ENCODE measurements at regions not wholly inside any gene's neighbourhood (a gene's known extent, or its start where the extent isn't known, plus 50 kb on each side); places are given as distances from the start of the nearest gene placed in this dataset.

DNA sequence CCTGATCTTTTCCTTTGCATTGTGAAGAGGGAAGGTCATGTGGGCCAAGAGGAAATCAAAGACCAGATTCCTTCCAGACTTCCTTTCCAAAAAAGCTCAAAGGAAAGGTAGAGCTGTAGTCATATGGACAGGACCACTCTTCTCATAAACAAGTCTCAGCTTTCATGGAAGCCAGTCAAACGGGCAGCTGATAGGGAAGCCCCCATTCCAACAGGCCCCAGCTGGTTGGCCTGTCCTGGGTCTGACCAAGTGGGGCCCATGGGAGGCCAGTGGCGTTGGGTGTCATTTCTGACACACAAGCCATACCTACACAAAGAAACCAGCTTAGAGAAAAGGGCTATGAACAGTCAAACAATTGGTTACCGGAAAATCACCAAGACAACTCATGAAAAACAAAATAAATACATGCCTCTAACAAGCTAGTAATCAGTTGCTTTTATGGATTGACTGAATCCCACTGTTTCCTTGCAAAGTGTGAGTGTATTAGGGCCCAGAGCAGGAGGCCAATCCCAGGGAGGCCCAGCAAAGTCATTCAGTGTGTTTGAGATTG is 149.6 kb upstream of the MAMLD1 start:
- TF ChIP-seq, protein P1, sequence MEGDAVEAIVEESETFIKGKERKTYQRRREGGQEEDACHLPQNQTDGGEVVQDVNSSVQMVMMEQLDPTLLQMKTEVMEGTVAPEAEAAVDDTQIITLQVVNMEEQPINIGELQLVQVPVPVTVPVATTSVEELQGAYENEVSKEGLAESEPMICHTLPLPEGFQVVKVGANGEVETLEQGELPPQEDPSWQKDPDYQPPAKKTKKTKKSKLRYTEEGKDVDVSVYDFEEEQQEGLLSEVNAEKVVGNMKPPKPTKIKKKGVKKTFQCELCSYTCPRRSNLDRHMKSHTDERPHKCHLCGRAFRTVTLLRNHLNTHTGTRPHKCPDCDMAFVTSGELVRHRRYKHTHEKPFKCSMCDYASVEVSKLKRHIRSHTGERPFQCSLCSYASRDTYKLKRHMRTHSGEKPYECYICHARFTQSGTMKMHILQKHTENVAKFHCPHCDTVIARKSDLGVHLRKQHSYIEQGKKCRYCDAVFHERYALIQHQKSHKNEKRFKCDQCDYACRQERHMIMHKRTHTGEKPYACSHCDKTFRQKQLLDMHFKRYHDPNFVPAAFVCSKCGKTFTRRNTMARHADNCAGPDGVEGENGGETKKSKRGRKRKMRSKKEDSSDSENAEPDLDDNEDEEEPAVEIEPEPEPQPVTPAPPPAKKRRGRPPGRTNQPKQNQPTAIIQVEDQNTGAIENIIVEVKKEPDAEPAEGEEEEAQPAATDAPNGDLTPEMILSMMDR (IDR thresholded peaks at IDR 0.05) = no peak
- no peak for TF ChIP-seq POLR2A (IDR thresholded peaks at IDR 0.05)
